Cardiac muscle cell (in vitro differentiated cells and primary cell): ENCODE measurements at regions not wholly inside any gene's neighbourhood (a gene's known extent, or its start where the extent isn't known, plus 50 kb on each side); places are given as distances from the start of the nearest gene placed in this dataset.

Experiments
- DNase-seq, 2 donors: peaks; one replicate each; pipeline versions ENCODE4 v3.0.0 to v3.0.0-alpha.2; 2010 to 2017; ENCODE audit warnings: low read depth in 1 of 2, low spot score in 1 of 2
- H3K27ac ChIP-seq: fragments of 200-600 bp; sonication (generic); 2 replicates; pipeline ENCODE4 v1.5.1; 2016
- H3K27me3 ChIP-seq: fragments of 200-600 bp; sonication (generic); 2 replicates; pipeline ENCODE4 v1.6.0; 2016; ENCODE audit warnings: control low read depth
- H3K36me3 ChIP-seq: fragments of 200-600 bp; sonication (generic); 2 replicates; pipeline ENCODE4 v1.5.1; 2016; ENCODE audit warnings: control low read depth
- H3K4me1 ChIP-seq: fragments of 200-600 bp; sonication (generic); 2 replicates; pipeline ENCODE4 v1.8.1; 2017; ENCODE audit warnings: low read depth, mild to moderate bottlenecking, mixed run types
- H3K4me3 ChIP-seq: fragments of 200-600 bp; sonication (generic); 2 replicates; pipeline ENCODE4 v1.5.1; 2016; ENCODE audit warnings: mild to moderate bottlenecking
- H3K9me3 ChIP-seq: fragments of 200-600 bp; sonication (generic); 2 replicates; pipeline ENCODE4 v1.5.1; 2017; ENCODE audit warnings: low read depth, mild to moderate bottlenecking, control low read depth
- TF ChIP-seq, protein P1 (sequence below): IDR thresholded peaks from 2 replicates; pipeline ENCODE4 v1.5.1; 2012; ENCODE audit warnings: low read depth, mild to moderate bottlenecking, low read length

DNA sequence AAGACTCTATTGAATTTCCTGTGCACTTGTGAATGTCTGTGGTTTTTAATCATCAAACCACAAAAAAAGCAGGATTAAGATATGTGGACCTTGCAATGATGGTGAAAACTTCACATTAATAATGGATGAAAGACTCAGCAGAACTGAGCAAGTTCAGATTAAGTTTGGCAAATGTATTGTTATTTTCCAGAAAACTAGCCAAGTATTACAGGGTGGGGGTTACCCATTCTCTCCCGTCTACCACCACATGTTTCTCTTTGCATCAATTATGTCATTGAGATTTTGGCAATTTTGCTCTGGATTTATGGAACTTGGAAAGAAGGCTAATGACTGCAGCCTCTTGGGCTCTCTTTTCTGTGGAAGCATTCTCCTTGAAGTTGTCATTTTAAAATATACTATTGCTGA, 577.1 kb downstream of the ANKRD50 start:
- Histone ChIP-seq H3K4me1 (no peaks in the 10 kb centered on the region), H3K36me3 (no peaks in the 10 kb centered on the region), H3K9me3 (no peaks in the 10 kb centered on the region), H3K27ac (no peak overlapping the region), H3K4me3 (no peak overlapping the region), H3K27me3 (no peaks in the 10 kb centered on the region)
- TF ChIP-seq, protein P1, sequence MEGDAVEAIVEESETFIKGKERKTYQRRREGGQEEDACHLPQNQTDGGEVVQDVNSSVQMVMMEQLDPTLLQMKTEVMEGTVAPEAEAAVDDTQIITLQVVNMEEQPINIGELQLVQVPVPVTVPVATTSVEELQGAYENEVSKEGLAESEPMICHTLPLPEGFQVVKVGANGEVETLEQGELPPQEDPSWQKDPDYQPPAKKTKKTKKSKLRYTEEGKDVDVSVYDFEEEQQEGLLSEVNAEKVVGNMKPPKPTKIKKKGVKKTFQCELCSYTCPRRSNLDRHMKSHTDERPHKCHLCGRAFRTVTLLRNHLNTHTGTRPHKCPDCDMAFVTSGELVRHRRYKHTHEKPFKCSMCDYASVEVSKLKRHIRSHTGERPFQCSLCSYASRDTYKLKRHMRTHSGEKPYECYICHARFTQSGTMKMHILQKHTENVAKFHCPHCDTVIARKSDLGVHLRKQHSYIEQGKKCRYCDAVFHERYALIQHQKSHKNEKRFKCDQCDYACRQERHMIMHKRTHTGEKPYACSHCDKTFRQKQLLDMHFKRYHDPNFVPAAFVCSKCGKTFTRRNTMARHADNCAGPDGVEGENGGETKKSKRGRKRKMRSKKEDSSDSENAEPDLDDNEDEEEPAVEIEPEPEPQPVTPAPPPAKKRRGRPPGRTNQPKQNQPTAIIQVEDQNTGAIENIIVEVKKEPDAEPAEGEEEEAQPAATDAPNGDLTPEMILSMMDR: no peak
- peak in 1 of 2 donors; percentile 92 for DNase-seq

DNA sequence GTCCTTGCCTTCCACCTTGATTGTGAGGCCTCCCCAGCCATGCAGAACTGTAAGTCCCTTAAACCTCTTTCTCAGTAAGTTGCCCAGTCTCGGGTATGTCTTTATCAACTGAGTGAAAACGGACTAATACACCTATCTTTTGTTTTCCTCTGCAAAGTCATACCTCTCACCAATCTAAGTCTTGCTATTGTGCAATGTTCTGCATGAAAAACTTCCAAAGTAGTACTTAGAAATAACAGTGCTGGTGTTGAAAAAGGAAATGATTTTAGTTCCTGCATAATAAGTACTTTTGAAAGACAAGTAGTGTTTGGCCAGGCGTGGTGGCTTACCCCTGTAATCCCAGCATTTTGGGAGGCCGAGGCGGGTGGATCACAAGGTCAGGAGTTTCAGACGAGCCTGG, 573.5 kb downstream of the ANKRD50 start:
- Histone ChIP-seq H3K4me1 (no peaks in the 10 kb centered on the region), H3K4me3 (no peak overlapping the region), H3K36me3 (no peaks in the 10 kb centered on the region), H3K27ac (no peak overlapping the region), H3K27me3 (no peaks in the 10 kb centered on the region), H3K9me3 (no peaks in the 10 kb centered on the region)
- TF ChIP-seq, protein P1: no peak
- no peak for DNase-seq

DNA sequence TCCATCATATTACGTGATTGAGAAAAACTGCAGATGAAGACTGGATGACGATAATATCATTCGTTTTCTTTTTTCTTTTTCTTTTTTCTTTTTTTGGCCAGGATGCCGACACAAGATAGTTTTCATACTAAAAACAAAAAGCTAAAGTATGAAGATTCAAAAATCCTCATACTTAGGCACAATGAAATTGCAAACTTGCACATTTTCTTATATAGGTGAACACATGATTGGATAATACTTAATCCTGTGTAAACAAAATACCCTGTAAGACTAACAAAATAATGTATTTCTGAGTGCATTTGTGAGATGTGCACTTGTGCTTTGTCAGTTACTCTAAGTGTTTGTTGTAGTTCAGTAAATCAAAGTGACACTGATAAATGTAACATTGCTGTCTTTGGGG, 568.9 kb downstream of the ANKRD50 start:
- H3K27ac ChIP-seq: no peak overlapping the region
- TF ChIP-seq, protein P1: no peak
- H3K4me3 ChIP-seq: no peak overlapping the region
- DNase-seq: no peak
- H3K4me1 ChIP-seq: no peaks in the 10 kb centered on the region
- H3K36me3 ChIP-seq: no peaks in the 10 kb centered on the region
- no peaks in the 10 kb centered on the region for H3K9me3 ChIP-seq
- H3K27me3 ChIP-seq: no peaks in the 10 kb centered on the region

DNA sequence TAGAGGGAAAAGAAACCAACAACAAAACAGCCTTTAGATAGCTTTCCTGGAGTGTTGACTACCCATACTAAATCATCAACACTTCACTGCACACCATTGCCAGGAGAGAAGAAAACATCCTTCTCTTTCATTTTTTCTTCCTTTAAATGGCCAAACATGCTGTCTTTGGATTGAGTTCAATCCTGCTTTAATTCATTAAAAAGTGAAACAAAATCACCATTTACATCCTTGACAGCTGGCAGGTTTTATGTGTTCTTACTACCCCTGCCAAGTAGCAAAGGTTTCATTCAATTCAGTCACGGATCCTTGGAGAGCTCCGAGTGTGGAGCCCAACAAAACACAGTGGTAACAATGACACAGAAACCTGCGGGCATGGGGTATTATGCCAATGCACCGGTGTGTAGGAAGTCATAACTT, 568.3 kb downstream of the ANKRD50 start:
- Histone ChIP-seq H3K27ac (no peak overlapping the region), H3K4me3 (no peak overlapping the region), H3K4me1 (no peaks in the 10 kb centered on the region), H3K9me3 (no peaks in the 10 kb centered on the region), H3K36me3 (no peaks in the 10 kb centered on the region), H3K27me3 (no peaks in the 10 kb centered on the region)
- peak in 1 of 2 donors; percentile 19 for DNase-seq
- TF ChIP-seq, protein P1: no peak

DNA sequence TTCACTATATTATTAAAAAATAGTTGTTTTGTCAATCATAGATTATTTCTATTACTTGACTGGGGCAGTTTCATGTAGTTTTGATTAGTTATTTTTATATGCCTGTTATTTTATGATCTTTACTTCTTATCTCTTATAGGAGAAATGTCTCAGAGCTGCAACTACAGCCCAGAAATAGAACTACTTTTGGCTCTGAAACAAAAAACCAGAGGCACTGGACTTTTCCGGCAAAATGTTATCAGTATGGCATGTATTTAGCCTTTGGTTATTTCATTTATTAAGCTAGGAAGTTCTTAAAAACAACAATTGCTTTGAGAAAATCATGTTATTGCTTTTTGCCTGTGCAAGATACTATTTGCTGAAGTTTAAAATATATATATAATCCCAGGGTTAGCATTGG, 566.5 kb downstream of the ANKRD50 start:
- peak in 1 of 2 donors; percentile 44 for DNase-seq
- Histone ChIP-seq H3K9me3 (no peaks in the 10 kb centered on the region), H3K27me3 (no peaks in the 10 kb centered on the region)

More for the DNA sequence above, 566.5 kb downstream of the ANKRD50 start:
- TF ChIP-seq, protein P1: no peak
- Histone ChIP-seq H3K4me1 (no peaks in the 10 kb centered on the region), H3K27ac (no peak overlapping the region), H3K4me3 (no peak overlapping the region), H3K36me3 (no peaks in the 10 kb centered on the region)
